Rectal smooth muscle tissue (tissue), 1 donor: ENCODE measurements at regions not wholly inside any gene's neighbourhood (a gene's known extent, or its start where the extent isn't known, plus 50 kb on each side); places are given as distances from the start of the nearest gene placed in this dataset.

Experiments
- H3K27ac ChIP-seq: one replicate; pipeline ENCODE4 v1.7.0; 2013; ENCODE audit warnings: low read depth, low read length, inconsistent platforms
- H3K27me3 ChIP-seq: one replicate; pipeline ENCODE4 v1.7.0; 2013; ENCODE audit warnings: low read length; ENCODE audit not compliant: control insufficient read depth, insufficient read depth
- H3K36me3 ChIP-seq: one replicate; pipeline ENCODE4 v1.7.0; 2013; ENCODE audit warnings: low read length; ENCODE audit not compliant: control insufficient read depth, insufficient read depth
- H3K4me1 ChIP-seq: one replicate; pipeline ENCODE4 v1.7.0; 2013; ENCODE audit warnings: low read length; ENCODE audit not compliant: control insufficient read depth, insufficient read depth
- H3K4me3 ChIP-seq: one replicate; pipeline ENCODE4 v1.7.0; 2013; ENCODE audit warnings: low read length
- H3K9ac ChIP-seq: one replicate; pipeline ENCODE4 v1.7.0; 2013; ENCODE audit warnings: low read length

DNA sequence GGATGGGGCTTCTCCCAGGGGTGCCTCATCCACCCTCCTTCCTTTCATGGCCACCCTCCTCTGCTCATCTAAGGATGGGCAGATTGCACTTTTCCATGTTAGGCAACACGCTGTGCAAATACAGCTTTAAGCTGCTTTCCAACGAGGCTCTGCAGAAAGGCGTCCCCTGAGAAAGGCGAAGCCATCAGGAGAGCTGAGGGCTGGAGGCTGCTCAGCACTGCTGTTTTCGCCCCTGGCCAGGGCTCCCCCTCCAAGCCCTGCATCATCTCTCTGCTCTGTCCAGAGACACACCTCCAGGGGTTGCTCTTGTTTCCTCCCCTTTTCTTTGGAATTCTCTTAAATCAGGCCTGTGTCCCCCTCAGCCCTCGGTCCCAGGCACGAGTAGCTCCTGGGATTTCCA, 526.1 kb downstream of the CDH26 start:
- Histone ChIP-seq H3K27me3 (no peaks in the 10 kb centered on the region), H3K9ac (no peak overlapping the region), H3K4me1 (no peaks in the 10 kb centered on the region), H3K36me3 (no peaks in the 10 kb centered on the region), H3K4me3 (no peak overlapping the region), H3K27ac (no peak overlapping the region)

DNA sequence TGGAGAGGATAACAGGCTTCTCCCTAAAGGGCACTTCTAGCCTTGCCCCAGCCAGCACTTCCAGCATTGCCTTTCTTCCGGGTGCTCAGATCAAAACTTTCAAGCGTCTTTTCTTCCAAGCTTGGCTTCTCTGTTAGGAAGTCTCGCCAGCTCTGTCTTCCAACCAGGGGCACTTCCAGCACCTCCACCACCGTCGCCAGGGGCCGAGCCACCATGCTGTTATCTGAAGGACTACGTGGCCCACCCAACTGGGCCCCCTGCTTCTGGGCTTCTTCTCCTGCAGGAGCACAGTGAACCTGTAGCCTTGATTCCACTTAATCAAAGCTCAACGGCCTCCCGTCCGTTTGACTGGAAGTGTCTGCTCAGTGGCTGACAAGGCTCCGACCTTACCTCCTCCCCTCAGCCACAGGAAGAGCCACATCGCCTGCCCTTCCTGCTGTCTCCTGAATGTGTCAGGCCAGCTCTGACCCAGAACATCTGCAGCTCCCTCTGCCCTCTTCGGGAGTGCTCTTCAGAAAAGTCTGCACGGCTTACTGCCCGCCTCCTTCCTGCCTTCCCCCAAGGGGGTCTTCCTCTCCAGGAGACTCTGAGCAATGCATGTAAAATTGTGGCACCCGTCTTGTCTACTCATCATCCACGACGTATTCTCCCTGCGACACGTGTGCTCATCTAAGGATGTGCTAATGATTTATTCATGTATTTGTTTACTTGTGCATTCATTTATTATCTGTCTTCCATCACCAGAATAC, 527.0 kb downstream of the CDH26 start:
- H3K9ac ChIP-seq: no peak overlapping the region
- H3K36me3 ChIP-seq: no peaks in the 10 kb centered on the region
- no peak overlapping the region for H3K27ac ChIP-seq
- H3K4me1 ChIP-seq: no peaks in the 10 kb centered on the region
- H3K4me3 ChIP-seq: no peak overlapping the region
- no peaks in the 10 kb centered on the region for H3K27me3 ChIP-seq

GRCh38 chr20:60486315-60486714, 528.1 kb downstream of the CDH26 start:
- no peaks in the 10 kb centered on the region for H3K27me3 ChIP-seq
- H3K9ac ChIP-seq: no peak overlapping the region
- no peaks in the 10 kb centered on the region for H3K4me1 ChIP-seq
- no peak overlapping the region for H3K4me3 ChIP-seq
- H3K27ac ChIP-seq: no peak overlapping the region
- no peaks in the 10 kb centered on the region for H3K36me3 ChIP-seq

DNA sequence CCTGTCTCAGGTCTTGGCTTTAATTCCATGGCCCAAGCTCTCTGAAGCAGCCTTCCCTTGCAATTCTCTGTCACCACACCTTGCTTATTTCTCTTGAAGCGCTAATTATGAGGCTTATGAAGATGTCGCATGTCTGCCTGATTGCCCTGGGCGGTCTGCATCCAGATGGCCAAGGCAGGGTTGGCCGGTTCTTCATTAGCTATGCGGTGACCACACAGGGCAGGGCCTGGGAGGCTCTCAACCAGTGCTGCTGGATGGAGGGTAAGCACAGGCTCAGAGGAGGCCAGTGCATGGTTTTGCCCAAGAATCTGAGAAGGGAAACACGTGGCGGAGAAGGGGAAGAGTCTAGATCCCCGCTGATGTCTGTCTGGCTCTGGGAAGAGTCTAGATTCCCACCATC, 528.7 kb downstream of the CDH26 start:
- Histone ChIP-seq H3K4me3 (no peak overlapping the region), H3K36me3 (no peaks in the 10 kb centered on the region), H3K27me3 (no peaks in the 10 kb centered on the region), H3K4me1 (no peaks in the 10 kb centered on the region), H3K9ac (no peak overlapping the region), H3K27ac (no peak overlapping the region)

DNA sequence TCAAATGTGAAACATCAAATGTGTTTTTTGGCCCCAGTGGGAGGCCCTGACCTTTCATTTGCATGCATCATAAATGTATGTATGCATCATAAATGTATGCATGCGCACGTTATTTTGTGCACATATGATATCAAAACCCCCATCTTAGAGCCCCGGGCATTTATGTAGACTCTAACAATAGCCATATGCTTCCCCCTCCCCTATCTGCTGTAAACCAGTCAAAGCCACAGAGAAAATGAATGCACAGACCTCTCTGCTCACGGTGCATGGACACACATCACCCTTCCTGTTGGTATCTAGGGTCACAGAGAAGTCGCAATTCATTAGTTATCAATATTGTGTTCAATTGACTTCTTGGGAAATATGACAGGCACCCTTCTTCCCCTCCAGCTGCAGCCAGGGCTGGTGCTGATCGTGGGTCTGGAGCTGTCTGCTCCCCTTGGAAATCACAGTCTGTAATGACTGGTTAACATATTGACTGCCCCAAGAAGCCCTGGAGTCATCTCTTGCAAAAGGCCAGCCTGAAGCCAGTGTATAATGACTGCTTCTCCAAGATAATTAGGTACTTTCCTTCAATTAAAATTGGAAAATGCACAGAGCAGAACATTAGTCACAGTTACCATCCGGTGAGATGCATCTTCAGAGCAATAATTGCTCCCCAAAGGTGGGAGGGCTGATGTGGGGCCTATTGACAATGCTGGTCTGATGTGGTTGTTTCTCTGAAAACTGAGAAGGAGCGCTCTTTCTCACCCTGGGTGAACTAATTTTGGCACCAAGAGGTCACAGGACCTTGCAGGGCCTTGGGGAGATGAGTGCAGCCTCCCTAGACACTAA, 532.2 kb downstream of the CDH26 start:
- H3K9ac ChIP-seq: no peak overlapping the region
- H3K27ac ChIP-seq: no peak overlapping the region
- H3K4me3 ChIP-seq: no peak overlapping the region
- no peaks in the 10 kb centered on the region for H3K27me3 ChIP-seq
- H3K36me3 ChIP-seq: no peaks in the 10 kb centered on the region
- no peaks in the 10 kb centered on the region for H3K4me1 ChIP-seq

DNA sequence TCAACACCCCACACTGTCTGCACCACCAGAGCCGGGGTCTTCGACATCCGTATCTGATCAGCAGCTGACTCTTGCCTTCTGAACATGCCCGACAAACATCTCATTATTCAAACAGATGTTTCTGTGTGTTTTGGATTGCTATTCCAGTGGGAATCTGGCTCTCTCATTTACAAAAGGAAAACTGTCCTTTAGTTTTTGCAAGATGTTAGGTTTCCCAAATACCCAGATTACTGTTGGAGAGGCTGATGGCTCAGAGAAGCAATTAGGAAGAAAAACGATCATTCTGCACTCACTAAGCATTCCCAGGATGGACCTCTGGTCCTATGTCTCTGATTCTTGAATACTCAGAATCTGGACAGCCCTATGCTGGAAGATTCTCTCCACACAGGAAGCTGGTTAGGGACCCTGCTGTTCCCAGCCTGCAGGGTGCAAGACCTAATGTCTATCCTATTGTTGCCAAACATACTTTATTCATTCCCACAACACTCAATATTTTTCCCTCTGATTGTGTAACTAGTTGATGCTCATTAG, 532.9 kb downstream of the CDH26 start:
- H3K4me3 ChIP-seq: no peak overlapping the region
- no peaks in the 10 kb centered on the region for H3K4me1 ChIP-seq
- no peak overlapping the region for H3K27ac ChIP-seq

DNA sequence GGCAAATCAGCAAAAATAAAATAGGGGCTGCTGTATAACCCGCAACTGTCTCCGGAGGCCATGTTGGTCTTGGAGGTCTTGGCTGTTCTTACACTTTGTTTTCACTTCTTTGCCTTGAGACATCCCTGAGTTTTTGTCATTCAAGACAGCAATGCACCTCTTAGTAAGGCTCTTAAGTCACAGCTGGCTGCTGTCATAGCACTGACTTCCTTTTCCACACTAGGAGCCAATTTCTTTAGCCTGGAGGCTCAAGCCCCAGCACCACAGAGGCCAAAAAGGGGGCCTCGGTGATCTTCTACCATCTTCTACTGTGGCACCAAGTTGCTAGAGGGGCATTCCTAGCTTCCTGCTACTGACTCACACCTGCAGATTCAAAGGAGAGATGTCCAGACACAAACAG, 536.3 kb downstream of the CDH26 start:
- H3K27ac ChIP-seq: no peak overlapping the region
- H3K4me3 ChIP-seq: no peak overlapping the region
- no peaks in the 10 kb centered on the region for H3K4me1 ChIP-seq
- no peaks in the 10 kb centered on the region for H3K36me3 ChIP-seq
- H3K27me3 ChIP-seq: no peaks in the 10 kb centered on the region
- no peak overlapping the region for H3K9ac ChIP-seq

More for the DNA sequence above, 532.9 kb downstream of the CDH26 start:
- Histone ChIP-seq H3K9ac (no peak overlapping the region), H3K36me3 (no peaks in the 10 kb centered on the region), H3K27me3 (no peaks in the 10 kb centered on the region)

GRCh38 chr20:60497298-60498035, 539.2 kb downstream of the CDH26 start:
- no peaks in the 10 kb centered on the region for H3K4me1 ChIP-seq
- no peak overlapping the region for H3K4me3 ChIP-seq
- H3K36me3 ChIP-seq: no peaks in the 10 kb centered on the region
- no peak overlapping the region for H3K27ac ChIP-seq
- H3K27me3 ChIP-seq: no peaks in the 10 kb centered on the region
- no peak overlapping the region for H3K9ac ChIP-seq

DNA sequence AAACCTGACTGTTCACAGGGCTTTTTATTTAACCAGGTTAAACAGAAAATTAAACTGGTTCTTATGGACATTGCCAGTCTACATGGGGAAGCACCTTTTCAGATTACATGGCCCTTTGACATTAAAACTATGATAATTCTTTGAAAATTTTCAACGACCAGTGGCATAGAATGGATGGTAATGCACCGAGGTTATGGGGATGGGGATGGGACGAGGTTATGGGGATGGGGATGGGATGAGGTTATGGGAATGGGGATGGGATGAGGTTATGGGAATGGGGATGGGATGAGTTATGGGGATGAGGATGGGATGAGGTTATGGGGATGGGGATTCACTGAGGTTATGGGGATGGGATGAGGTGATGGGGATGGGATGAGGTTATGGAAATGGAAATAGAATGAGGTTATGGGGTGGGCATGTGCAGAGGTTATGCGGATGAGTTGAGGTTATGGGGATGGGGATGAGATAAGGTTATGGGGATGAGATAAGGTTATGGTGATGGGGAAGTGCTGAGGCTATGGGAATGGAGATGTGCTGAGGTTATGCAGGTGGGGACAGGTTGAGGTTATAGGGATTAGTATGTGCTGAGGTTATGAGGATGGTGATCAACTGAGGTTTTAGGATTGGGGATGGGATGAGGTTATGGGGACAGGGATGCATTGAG, 541.9 kb downstream of the CDH26 start:
- H3K36me3 ChIP-seq: no peaks in the 10 kb centered on the region
- no peak overlapping the region for H3K9ac ChIP-seq
- H3K27me3 ChIP-seq: no peaks in the 10 kb centered on the region
- H3K27ac ChIP-seq: no peak overlapping the region
- H3K4me1 ChIP-seq: no peaks in the 10 kb centered on the region
- H3K4me3 ChIP-seq: no peak overlapping the region

- H3K4me3 ChIP-seq: no peak overlapping the region
- H3K9ac ChIP-seq: no peak overlapping the region
- no peaks in the 10 kb centered on the region for H3K36me3 ChIP-seq
- H3K27ac ChIP-seq: no peak overlapping the region
- H3K4me1 ChIP-seq: no peaks in the 10 kb centered on the region
- no peaks in the 10 kb centered on the region for H3K27me3 ChIP-seq
These were observed 542.8 kb downstream of the CDH26 start for GRCh38 chr20:60501048-60501447.

DNA sequence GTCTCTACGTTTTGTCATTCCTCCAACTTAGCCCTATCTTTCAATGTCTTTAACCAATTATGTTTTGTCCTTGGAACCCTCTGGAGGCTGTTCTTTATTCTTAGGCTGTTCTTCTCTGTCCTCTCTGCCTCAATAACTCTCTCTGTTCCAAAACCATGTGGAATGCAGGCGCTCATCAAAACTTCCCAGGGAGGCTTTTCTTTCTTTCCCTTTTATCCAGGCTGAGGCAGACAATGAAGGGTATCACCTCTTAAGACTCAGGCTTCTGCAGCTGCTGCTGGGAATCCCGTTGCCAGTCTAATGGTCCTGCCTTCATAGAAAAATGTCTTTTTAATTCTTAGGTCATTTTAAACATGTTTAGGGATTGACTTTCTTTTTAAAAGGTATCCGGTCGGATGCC, 544.7 kb downstream of the CDH26 start:
- Histone ChIP-seq H3K9ac (no peak overlapping the region), H3K4me1 (no peaks in the 10 kb centered on the region), H3K27me3 (no peaks in the 10 kb centered on the region), H3K27ac (no peak overlapping the region), H3K4me3 (no peak overlapping the region), H3K36me3 (no peaks in the 10 kb centered on the region)

DNA sequence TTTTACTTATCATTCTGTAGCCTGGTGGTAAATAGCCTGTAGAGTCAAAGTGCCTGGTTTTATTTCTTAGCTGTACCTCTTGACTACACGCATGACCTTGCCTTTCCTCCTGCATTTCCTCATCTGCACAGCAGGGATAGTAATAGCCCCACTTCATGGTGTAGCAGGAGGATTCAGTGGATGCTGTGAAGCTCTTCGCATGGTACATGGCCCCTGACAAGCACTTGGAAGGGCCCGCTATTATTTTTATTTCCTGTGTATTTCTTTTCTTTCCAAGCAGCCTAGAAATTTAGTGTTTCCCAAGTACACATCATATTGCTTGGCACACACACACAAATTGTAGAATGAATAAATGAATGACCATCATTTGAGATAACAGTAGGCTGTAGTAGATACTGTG, 547.2 kb downstream of the CDH26 start:
- Histone ChIP-seq H3K36me3 (no peaks in the 10 kb centered on the region), H3K9ac (no peak overlapping the region), H3K4me1 (no peaks in the 10 kb centered on the region), H3K27me3 (no peaks in the 10 kb centered on the region), H3K27ac (no peak overlapping the region), H3K4me3 (no peak overlapping the region)
